Mesenchymal stem cell (in vitro differentiated cells and primary cell): ENCODE measurements at regions not wholly inside any gene's neighbourhood (a gene's known extent, or its start where the extent isn't known, plus 50 kb on each side); places are given as distances from the start of the nearest gene placed in this dataset.

Source experiments
- DNase-seq: peaks from one replicate; pipeline ENCODE4 v3.0.0-alpha.2; 2013
- H2AFZ ChIP-seq: one replicate; pipeline ENCODE4 v1.6.1; 2013; ENCODE audit warnings: low read depth, mild to moderate bottlenecking, control low read depth, inconsistent platforms, low read length, moderate library complexity
- H2AK5ac ChIP-seq: 2 replicates; pipeline ENCODE4 v1.6.1; 2013; ENCODE audit warnings: low read length, moderate library complexity, mild to moderate bottlenecking, inconsistent platforms; ENCODE audit not compliant: severe bottlenecking
- H2BK120ac ChIP-seq: one replicate; pipeline ENCODE4 v1.6.1; 2013; ENCODE audit warnings: low read depth, mild to moderate bottlenecking, inconsistent platforms, low read length, moderate library complexity
- H2BK12ac ChIP-seq, 2 experiments: one replicate each; pipeline ENCODE4 v1.6.1; 2013; ENCODE audit warnings: inconsistent platforms in 2 of 2, low read length in 2 of 2, mild to moderate bottlenecking in 2 of 2, moderate library complexity in 2 of 2, control low read depth in 1 of 2
- H2BK15ac ChIP-seq: one replicate; pipeline ENCODE4 v1.6.1; 2013; ENCODE audit warnings: mild to moderate bottlenecking, low read depth, inconsistent platforms; ENCODE audit not compliant: poor library complexity, severe bottlenecking
- H2BK5ac ChIP-seq: 2 replicates; pipeline ENCODE4 v1.6.1; 2013; ENCODE audit warnings: low read depth, mild to moderate bottlenecking, low read length, control low read depth, inconsistent platforms; ENCODE audit not compliant: poor library complexity, severe bottlenecking
- H3K14ac ChIP-seq, 2 experiments: one replicate each; pipeline ENCODE4 v1.6.1; 2013; ENCODE audit warnings: inconsistent platforms in 2 of 2, low read length in 2 of 2, control low read depth in 1 of 2, mild to moderate bottlenecking in 1 of 2, moderate library complexity in 1 of 2
- H3K18ac ChIP-seq, 2 experiments: one replicate each; pipeline ENCODE4 v1.6.1; 2013; ENCODE audit warnings: inconsistent platforms in 2 of 2, low read length in 2 of 2, control low read depth in 1 of 2, low read depth in 1 of 2, mild to moderate bottlenecking in 1 of 2
- H3K23ac ChIP-seq, 2 experiments: one replicate each; pipeline ENCODE4 v1.6.1; 2013; ENCODE audit warnings: inconsistent platforms in 2 of 2, low read length in 2 of 2, mild to moderate bottlenecking in 2 of 2, moderate library complexity in 2 of 2, control low read depth in 1 of 2
- H3K27ac ChIP-seq: 2 replicates; pipeline ENCODE4 v1.5.1; 2013; ENCODE audit warnings: mild to moderate bottlenecking, moderate library complexity, low read length, control low read depth, inconsistent platforms; ENCODE audit not compliant: poor library complexity, severe bottlenecking
- H3K27me3 ChIP-seq, 2 experiments: 2 replicates each; pipeline versions ENCODE4 v1.6.1 to v1.7.0; 2013; ENCODE audit warnings: low read length in 2 of 2, mild to moderate bottlenecking in 2 of 2, moderate library complexity in 2 of 2, control low read depth in 1 of 2, inconsistent platforms in 1 of 2; ENCODE audit not compliant: control insufficient read depth in 1 of 2, insufficient read depth in 1 of 2
- H3K36me3 ChIP-seq, 2 experiments: 2 replicates each; pipeline versions ENCODE4 v1.6.1 to v1.7.0; 2013; ENCODE audit warnings: low read length in 2 of 2, control low read depth in 1 of 2, inconsistent platforms in 1 of 2, low read depth in 1 of 2, mild to moderate bottlenecking in 1 of 2; ENCODE audit not compliant: insufficient read depth in 2 of 2, control insufficient read depth in 1 of 2
- H3K4ac ChIP-seq, 2 experiments: one replicate each; pipeline ENCODE4 v1.6.1; 2013; ENCODE audit warnings: inconsistent platforms in 2 of 2, low read length in 2 of 2, mild to moderate bottlenecking in 2 of 2, moderate library complexity in 2 of 2, control low read depth in 1 of 2, low read depth in 1 of 2
- H3K4me1 ChIP-seq: 2 replicates; pipeline ENCODE4 v1.6.1; 2013; ENCODE audit warnings: low read depth, low read length, control low read depth; ENCODE audit not compliant: control insufficient read depth, insufficient read depth
- H3K4me2 ChIP-seq: 2 replicates; pipeline ENCODE4 v1.6.1; 2013; ENCODE audit warnings: low read length, mild to moderate bottlenecking, inconsistent platforms; ENCODE audit not compliant: poor library complexity, severe bottlenecking
- H3K4me3 ChIP-seq, 2 experiments: 2 replicates each; pipeline versions ENCODE4 v1.5.1 to v1.7.0; 2013; ENCODE audit warnings: low read length in 2 of 2, mild to moderate bottlenecking in 2 of 2, control low read depth in 1 of 2, low read depth in 1 of 2; ENCODE audit not compliant: insufficient read depth in 1 of 2
- H3K79me1 ChIP-seq: replicated peaks from 2 replicates; pipeline ENCODE4 v1.6.1; 2013; ENCODE audit warnings: mild to moderate bottlenecking, control low read depth, low read length, inconsistent platforms; ENCODE audit not compliant: poor library complexity, severe bottlenecking
- H3K9ac ChIP-seq: 2 replicates; pipeline ENCODE4 v1.7.0; 2013; ENCODE audit warnings: mild to moderate bottlenecking, low read length, moderate library complexity
- H3K9me3 ChIP-seq: 2 replicates; pipeline ENCODE4 v1.7.0; 2013; ENCODE audit warnings: mild to moderate bottlenecking, low read length; ENCODE audit not compliant: control insufficient read depth
- H4K8ac ChIP-seq: one replicate; pipeline ENCODE4 v1.6.1; 2013; ENCODE audit warnings: inconsistent platforms, mild to moderate bottlenecking, low read length, moderate library complexity
- H4K91ac ChIP-seq: one replicate; pipeline ENCODE4 v1.6.1; 2013; ENCODE audit warnings: mild to moderate bottlenecking, low read length, inconsistent platforms
- WGBS: methylation state at CpG from one replicate; pipeline ENCODE4 v1.1.7; 2013; ENCODE audit warnings: mixed read lengths; 5-methylcytosine and 5-hydroxymethylcytosine counted together

DNA sequence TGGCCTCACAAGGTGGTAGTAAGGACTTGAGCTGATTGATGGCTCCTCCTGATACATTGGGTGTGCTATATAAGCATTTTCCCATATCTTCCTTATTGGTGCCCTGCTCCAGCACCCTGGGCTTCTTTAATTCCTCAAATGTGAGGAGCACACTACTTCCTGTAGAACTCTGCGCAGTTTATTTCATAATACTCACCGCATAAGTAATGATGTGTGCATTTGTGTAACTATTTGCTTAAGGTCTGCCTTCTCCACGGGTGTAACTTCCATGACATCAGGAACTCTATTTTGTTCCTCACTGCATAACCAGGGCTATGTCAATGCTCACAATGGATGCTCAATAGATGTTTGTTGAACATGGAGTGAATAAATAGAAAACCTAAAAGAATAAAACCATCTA, 392.2 kb downstream of the SEC23A start:
- Histone ChIP-seq H3K4me1 (no peaks in the 10 kb centered on the region), H2AFZ (no peak overlapping the region), H3K9ac (no peak overlapping the region), H2BK12ac (no peak overlapping the region), H3K14ac (no peak overlapping the region), H2BK5ac (no peak overlapping the region), H3K9me3 (no peaks in the 10 kb centered on the region), H3K36me3 (no peaks in the 10 kb centered on the region), H3K4me3 (no peak overlapping the region), H4K8ac (no peak overlapping the region), H3K79me1 (no peaks in the 10 kb centered on the region), H3K4me2 (no peak overlapping the region), H3K18ac (no peak overlapping the region), H2AK5ac (no peak overlapping the region), H3K4ac (no peak overlapping the region), H3K27me3 (no peaks in the 10 kb centered on the region), H4K91ac (no peak overlapping the region), H2BK120ac (no peak overlapping the region), H3K27ac (no peak overlapping the region), H3K23ac (no peak overlapping the region), H2BK15ac (no peak overlapping the region)
- WGBS, result 100% methylated on average over 1 of the region's 3 CpGs
- no peak for DNase-seq

DNA sequence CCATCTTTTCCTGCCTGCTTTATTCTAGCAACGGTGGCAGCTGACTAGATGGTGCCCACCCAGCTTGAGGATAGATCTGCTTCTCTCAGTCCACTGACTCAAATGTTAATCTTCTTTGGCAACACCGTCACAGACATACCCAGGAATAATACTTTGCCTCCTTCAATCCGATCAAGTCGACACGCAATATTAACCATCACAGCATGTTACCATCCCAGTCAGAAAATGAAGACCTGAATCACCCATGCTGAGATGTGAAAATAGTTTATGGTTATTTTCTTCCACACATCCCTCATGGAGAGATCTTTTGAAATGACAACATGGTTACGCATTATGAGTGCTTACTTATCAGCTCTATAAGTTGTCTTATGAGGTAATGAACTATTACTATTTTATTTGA, 392.8 kb downstream of the SEC23A start:
- Histone ChIP-seq H3K36me3 (no peaks in the 10 kb centered on the region), H3K4me3 (no peak overlapping the region), H3K27me3 (no peaks in the 10 kb centered on the region), H3K14ac (no peak overlapping the region), H2AFZ (no peak overlapping the region), H3K4me2 (no peak overlapping the region), H2BK12ac (no peak overlapping the region), H3K9me3 (no peaks in the 10 kb centered on the region), H2AK5ac (no peak overlapping the region), H2BK5ac (no peak overlapping the region), H3K79me1 (no peaks in the 10 kb centered on the region), H3K27ac (no peak overlapping the region), H3K4ac (no peak overlapping the region), H3K23ac (no peak overlapping the region), H4K91ac (no peak overlapping the region), H4K8ac (no peak overlapping the region), H2BK15ac (no peak overlapping the region), H3K9ac (no peak overlapping the region), H2BK120ac (no peak overlapping the region), H3K18ac (no peak overlapping the region), H3K4me1 (no peaks in the 10 kb centered on the region)
- DNase-seq, result no peak
- WGBS, result 83% methylated on average over 1 of the region's 6 CpGs

DNA sequence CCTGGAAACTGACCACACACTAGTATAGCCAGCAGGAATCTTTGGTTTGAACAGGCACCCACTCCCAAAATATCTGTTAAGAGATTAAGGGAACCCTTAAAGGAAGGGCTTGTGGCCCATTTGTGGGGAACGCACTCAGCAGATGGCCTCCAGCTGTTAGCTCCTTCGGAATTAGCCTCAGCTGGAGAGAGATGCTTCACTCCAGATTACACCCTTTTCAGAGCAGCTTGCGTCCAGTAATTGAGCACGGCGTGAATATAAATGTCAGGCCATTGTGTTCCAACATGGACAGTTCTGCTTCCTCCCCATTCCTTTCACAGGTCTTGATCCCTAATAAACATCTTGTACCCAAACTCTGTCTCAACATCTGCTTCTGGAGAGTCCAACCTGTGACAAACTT, 397.8 kb downstream of the SEC23A start:
- Histone ChIP-seq H3K4me1 (no peaks in the 10 kb centered on the region), H3K4ac (no peak overlapping the region), H3K4me3 (no peak overlapping the region), H4K8ac (no peak overlapping the region), H2AK5ac (no peak overlapping the region), H3K79me1 (no peaks in the 10 kb centered on the region), H3K18ac (no peak overlapping the region), H2BK15ac (no peak overlapping the region), H3K36me3 (no peaks in the 10 kb centered on the region), H4K91ac (no peak overlapping the region), H2BK12ac (peak overlapping the region in 1 of 2 experiments; percentile 25), H3K9me3 (no peaks in the 10 kb centered on the region), H3K27me3 (no peaks in the 10 kb centered on the region), H3K23ac (no peak overlapping the region), H2BK5ac (no peak overlapping the region), H3K9ac (no peak overlapping the region), H3K27ac (no peak overlapping the region), H2BK120ac (no peak overlapping the region), H3K4me2 (no peak overlapping the region), H3K14ac (no peak overlapping the region), H2AFZ (no peak overlapping the region)
- no peak for DNase-seq
- WGBS, result 92% methylated on average over 5 of the region's 5 CpGs

DNA sequence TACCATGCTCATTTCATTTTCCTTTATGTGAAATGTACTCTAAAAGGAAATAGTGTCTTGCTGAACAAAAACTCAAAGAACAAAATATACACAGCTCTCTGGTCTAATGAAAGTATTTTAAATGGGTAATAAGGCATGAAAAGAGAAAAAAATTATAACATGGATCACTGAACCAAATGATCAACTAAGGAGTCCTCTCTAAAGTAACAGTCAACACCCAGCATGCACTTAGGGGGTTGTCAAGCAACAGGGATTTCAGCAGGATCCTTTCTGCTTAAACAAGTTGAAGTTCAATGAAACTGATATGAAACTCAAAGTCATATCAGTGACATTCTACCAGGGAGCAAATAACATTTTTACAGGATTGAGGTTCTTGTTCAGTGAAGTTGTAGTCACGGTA, 398.8 kb downstream of the SEC23A start:
- WGBS, result 100% methylated on average over 1 of the region's 1 CpG
- H3K79me1 ChIP-seq, result no peaks in the 10 kb centered on the region
- no peak overlapping the region for H4K91ac ChIP-seq
- H3K4me1 ChIP-seq, result no peaks in the 10 kb centered on the region
- no peak overlapping the region for H3K4ac ChIP-seq
- no peak overlapping the region for H2BK5ac ChIP-seq
- DNase-seq, result no peak
- H3K4me2 ChIP-seq, result no peak overlapping the region
- no peak overlapping the region for H2AK5ac ChIP-seq
- no peak overlapping the region for H3K9ac ChIP-seq
- H3K4me3 ChIP-seq, result no peak overlapping the region
- H3K36me3 ChIP-seq, result no peaks in the 10 kb centered on the region
- H4K8ac ChIP-seq, result no peak overlapping the region
- no peaks in the 10 kb centered on the region for H3K27me3 ChIP-seq
- H3K27ac ChIP-seq, result no peak overlapping the region
- H3K18ac ChIP-seq, result no peak overlapping the region
- H2BK120ac ChIP-seq, result no peak overlapping the region
- H2BK15ac ChIP-seq, result no peak overlapping the region
- H3K9me3 ChIP-seq, result no peaks in the 10 kb centered on the region
- H3K14ac ChIP-seq, result no peak overlapping the region
- H3K23ac ChIP-seq, result no peak overlapping the region
- H2BK12ac ChIP-seq, result no peak overlapping the region
- H2AFZ ChIP-seq, result no peak overlapping the region
